ENCODE measurements at regions not wholly inside any gene's neighbourhood (a gene's known extent, or its start where the extent isn't known, plus 50 kb on each side); places are given as distances from the start of the nearest gene placed in this dataset.

DNA sequence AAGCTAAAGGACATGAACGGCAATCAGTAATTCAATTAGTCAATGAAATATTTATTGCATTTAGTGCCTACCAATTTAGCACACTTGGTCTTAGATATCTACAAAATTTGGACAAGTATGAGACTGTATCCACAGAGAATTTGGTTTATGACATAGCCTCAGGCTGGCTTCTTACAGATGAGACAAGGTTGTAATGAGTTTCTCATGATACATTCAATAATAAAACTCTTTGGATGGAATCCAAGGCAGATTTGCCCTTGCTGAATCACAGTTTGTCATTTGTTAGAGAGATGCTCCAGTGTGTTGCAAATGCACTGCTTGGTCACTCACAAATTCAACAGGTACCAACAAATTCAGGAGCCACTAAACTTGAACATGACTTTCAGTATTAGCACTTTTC, 162.5 kb downstream of the GPR37 start:
- H3K4me3 Mint-ChIP-seq: no peak overlapping the region
- peaks cover 0 to 8% of the 10 kb centered on the region in 2 donors for H3K9me3 Mint-ChIP-seq
- no peak overlapping the region for H3K27ac Mint-ChIP-seq
- no peak for DNase-seq
- H3K27me3 Mint-ChIP-seq: no peaks in the 10 kb centered on the region
- H3K4me1 Mint-ChIP-seq (ENCODE audit: low read depth in 2 of 2): no peaks in the 10 kb centered on the region
- no peaks in the 10 kb centered on the region for H3K36me3 Mint-ChIP-seq (ENCODE audit: insufficient read depth)
- no peak for ATAC-seq (replicated peaks)

DNA sequence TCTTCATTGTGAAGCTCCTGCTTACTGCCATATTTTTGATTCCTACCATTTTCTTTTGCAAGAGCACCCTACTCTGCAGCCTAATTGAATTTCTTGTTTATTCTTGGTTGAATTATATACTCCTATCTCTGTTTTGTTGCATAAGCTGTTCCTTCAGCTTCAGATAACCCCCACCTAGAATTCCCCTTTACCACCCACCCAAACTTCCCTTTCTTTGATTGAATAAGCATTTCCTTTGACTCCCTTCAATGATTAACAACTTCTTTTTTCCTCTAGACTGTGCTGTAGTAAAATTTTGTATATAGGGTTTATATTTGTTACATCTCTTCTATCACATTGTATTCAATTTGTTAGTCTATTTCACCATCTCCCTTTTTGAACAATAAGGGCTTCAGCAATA, 168.1 kb downstream of the GPR37 start:
- Mint-ChIP-seq H3K27me3 (no peaks in the 10 kb centered on the region), H3K9me3 (peaks cover 0 to 5% of the 10 kb centered on the region in 2 donors), H3K4me1 (ENCODE audit: low read depth in 2 of 2) (no peaks in the 10 kb centered on the region), H3K36me3 (ENCODE audit: insufficient read depth) (no peaks in the 10 kb centered on the region), H3K27ac (no peak overlapping the region), H3K4me3 (no peak overlapping the region)
- DNase-seq: no peak
- ATAC-seq (replicated peaks): no peak

DNA sequence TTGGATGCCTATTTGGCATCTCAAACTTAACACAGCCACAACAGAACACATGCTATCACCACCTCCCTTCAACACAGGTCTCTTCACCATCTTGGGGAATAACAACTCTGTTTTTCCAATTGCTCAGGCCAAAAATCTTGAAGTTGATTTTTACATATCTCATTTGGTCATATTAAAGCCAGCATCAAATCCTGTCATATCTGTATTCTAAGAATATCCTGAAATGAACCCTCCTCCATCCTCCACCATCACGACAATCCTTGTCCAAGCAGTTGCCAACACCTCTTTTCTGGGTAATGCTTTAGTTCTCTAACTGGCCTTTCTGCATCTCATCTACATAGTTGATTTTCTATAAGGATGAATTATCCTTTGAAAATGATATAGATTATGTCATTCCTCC, 168.7 kb downstream of the GPR37 start:
- Mint-ChIP-seq H3K27me3 (no peaks in the 10 kb centered on the region), H3K36me3 (ENCODE audit: insufficient read depth) (no peaks in the 10 kb centered on the region)
- no peak for DNase-seq

DNA sequence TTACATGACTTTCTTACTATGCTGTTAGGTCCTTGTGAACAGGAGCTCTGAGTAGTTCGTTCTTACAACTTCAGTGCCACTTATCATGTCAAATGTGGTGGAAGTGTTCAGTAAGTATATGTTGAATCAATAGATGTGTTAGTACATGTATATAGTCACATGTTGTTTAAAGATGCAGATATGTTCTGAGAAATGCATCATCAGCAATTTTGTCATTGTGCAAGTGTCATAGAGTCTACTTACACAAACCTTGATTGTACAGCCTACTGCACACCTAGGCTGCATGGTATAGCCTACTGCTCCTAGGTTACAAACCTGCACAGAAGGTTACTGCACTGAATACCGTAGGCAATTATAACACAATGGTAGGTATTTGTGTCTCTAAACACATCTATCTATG, 174.8 kb downstream of the GPR37 start:
- Mint-ChIP-seq H3K4me1 (ENCODE audit: low read depth in 2 of 2) (no peaks in the 10 kb centered on the region), H3K27me3 (no peaks in the 10 kb centered on the region), H3K9me3 (no peaks in the 10 kb centered on the region), H3K4me3 (no peak overlapping the region), H3K27ac (no peak overlapping the region), H3K36me3 (ENCODE audit: insufficient read depth) (no peaks in the 10 kb centered on the region)
- no peak for ATAC-seq (replicated peaks)
- no peak for DNase-seq

More for the DNA sequence above, 168.7 kb downstream of the GPR37 start:
- Mint-ChIP-seq H3K4me1 (ENCODE audit: low read depth in 2 of 2) (no peaks in the 10 kb centered on the region), H3K27ac (no peak overlapping the region), H3K4me3 (no peak overlapping the region), H3K9me3 (peaks cover 0 to 5% of the 10 kb centered on the region in 2 donors)
- ATAC-seq (replicated peaks): no peak

DNA sequence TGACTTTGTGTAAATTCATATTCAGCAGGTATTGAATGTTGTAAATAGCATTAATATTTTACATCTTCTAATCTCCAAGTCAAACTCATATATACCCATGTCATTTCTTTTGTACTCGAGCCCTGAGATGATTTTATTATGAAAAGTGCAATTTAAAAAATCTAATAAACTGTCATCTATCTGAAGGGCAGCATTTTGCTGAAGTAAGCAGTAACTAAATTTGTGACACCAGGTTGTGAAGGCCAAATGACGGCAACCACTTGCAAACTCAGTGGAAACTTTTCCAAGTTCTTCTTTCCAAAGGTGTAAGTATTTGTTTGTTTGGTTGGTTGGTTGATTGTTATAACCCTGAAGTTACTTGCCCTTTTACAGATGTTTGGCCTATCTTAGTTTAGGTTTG, 188.3 kb downstream of the GPR37 start:
- no peak for ATAC-seq (replicated peaks)
- no peak for DNase-seq
- no peaks in the 10 kb centered on the region for H3K4me1 Mint-ChIP-seq (ENCODE audit: low read depth in 2 of 2)
- H3K27ac Mint-ChIP-seq: no peak overlapping the region
- no peak overlapping the region for H3K4me3 Mint-ChIP-seq
- H3K27me3 Mint-ChIP-seq: no peaks in the 10 kb centered on the region
- H3K36me3 Mint-ChIP-seq (ENCODE audit: insufficient read depth): no peaks in the 10 kb centered on the region
- H3K9me3 Mint-ChIP-seq: peaks cover 0 to 12% of the 10 kb centered on the region in 2 donors

DNA sequence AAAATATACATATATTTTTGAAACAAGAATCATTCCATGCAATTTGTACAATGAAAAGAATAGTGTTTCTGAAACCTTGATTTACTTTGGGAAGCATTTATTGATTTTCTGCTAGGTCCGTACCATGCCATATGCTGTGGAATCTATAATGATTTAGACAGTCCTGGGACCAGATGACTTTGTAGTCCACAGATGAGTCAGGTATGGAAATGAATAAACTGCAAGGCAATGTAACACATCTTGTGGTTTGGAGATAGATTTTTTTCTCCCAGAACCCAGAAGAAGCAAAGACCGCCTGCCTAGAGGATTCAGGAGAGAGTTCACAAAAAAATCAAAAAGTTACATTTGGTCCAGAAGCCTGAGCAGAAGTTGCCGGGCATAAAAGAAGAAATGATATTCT, 190.4 kb downstream of the GPR37 start:
- no peak overlapping the region for H3K4me3 Mint-ChIP-seq
- no peak for ATAC-seq (replicated peaks)
- no peaks in the 10 kb centered on the region for H3K4me1 Mint-ChIP-seq (ENCODE audit: low read depth in 2 of 2)
- DNase-seq: no peak
- no peaks in the 10 kb centered on the region for H3K27me3 Mint-ChIP-seq
- H3K36me3 Mint-ChIP-seq (ENCODE audit: insufficient read depth): no peaks in the 10 kb centered on the region
- H3K27ac Mint-ChIP-seq: no peak overlapping the region
- H3K9me3 Mint-ChIP-seq: peaks cover 2 to 12% of the 10 kb centered on the region in 2 donors

DNA sequence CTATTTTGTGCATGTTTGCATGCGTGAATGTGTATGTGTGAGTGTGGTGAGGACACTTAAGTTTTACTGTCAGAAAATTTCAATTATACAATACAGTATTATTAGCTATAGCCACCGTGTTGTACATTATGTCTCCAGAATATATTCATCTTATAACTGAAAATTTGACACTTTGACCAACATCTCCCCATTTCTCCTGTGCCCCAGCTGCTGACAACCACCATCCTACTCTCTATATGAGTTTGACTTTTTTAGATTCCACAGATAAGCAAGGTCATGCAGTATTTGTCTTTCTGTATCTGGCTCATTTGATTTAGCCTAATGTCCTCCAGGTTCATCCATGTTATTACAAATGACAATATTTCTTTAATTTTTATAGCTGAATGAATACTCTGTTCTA, 195.0 kb downstream of the GPR37 start:
- Mint-ChIP-seq H3K4me1 (ENCODE audit: low read depth in 2 of 2) (no peaks in the 10 kb centered on the region), H3K9me3 (peaks cover 2 to 11% of the 10 kb centered on the region in 2 donors), H3K4me3 (no peak overlapping the region), H3K27ac (no peak overlapping the region), H3K36me3 (ENCODE audit: insufficient read depth) (no peaks in the 10 kb centered on the region), H3K27me3 (no peaks in the 10 kb centered on the region)
- DNase-seq (no peak), ATAC-seq (replicated peaks) (no peak)

DNA sequence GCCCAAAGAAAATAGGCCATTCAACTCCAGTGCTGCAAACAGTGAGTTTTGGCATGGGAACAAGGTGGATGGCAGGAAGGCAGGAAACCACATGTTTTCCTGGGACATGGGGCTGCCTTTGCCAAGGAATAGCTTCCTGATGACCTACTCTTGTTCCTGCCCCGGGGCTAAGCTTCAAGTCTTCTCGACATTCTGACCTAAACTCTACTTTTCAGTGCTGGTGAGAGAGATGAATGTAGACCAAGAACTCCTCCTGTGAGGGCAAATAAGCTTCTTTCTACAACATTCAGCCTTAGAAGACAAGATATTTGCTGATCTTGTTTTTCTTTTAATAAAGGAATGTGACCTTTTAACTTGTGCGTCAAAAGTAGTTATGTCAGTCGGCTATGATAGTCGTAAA, 199.0 kb downstream of the GPR37 start:
- Mint-ChIP-seq H3K27ac (no peak overlapping the region), H3K27me3 (no peaks in the 10 kb centered on the region), H3K4me3 (no peak overlapping the region), H3K4me1 (ENCODE audit: low read depth in 2 of 2) (no peaks in the 10 kb centered on the region), H3K36me3 (ENCODE audit: insufficient read depth) (no peaks in the 10 kb centered on the region), H3K9me3 (peaks cover 3 to 7% of the 10 kb centered on the region in 2 donors)
- DNase-seq (no peak), ATAC-seq (replicated peaks) (no peak)

DNA sequence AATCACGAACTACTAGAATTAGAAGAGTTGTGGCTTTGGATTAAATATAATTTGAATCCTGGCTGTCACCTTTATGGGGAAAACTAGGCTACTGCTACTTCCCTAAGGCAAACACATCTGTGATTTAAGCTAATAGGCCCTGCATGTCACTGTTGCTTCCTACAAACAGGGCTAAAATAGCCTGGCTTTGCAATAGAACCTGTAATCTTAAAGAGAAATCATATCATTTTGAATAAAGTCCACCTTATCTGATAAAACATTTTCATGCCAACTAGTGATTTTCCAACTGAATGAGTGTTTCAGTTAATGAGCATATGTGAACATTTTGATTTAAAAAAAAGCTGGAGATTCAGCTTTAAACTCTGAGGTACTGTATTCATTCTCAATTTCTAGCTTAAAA, 208.0 kb downstream of the GPR37 start:
- peaks cover 1 to 8% of the 10 kb centered on the region in 2 donors for H3K9me3 Mint-ChIP-seq
- no peaks in the 10 kb centered on the region for H3K4me1 Mint-ChIP-seq (ENCODE audit: low read depth in 2 of 2)
- H3K36me3 Mint-ChIP-seq (ENCODE audit: insufficient read depth): no peaks in the 10 kb centered on the region
- ATAC-seq (replicated peaks): no peak
- H3K27ac Mint-ChIP-seq: no peak overlapping the region
- H3K27me3 Mint-ChIP-seq: no peaks in the 10 kb centered on the region
- no peak for DNase-seq
- H3K4me3 Mint-ChIP-seq: no peak overlapping the region

DNA sequence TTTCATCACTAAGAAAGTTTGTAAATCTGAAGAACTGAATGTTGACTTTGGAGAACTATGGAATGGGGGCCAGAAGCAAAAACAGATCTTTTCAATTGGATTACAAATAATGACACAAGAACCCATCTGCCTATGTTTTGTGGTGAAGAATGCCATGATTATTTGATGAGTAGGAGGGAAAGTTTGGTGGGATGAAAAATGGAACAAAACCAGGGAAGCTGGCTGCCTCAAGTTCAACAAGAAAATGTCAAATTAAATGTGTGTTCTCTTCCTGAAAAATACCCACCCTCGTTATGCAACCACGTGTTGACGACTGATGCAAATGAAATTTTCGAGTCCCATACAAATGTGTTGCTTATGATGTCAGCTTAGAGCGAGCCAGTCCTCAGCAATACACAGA, 208.5 kb downstream of the GPR37 start:
- Mint-ChIP-seq H3K27ac (no peak overlapping the region), H3K4me3 (no peak overlapping the region), H3K36me3 (ENCODE audit: insufficient read depth) (no peaks in the 10 kb centered on the region), H3K4me1 (ENCODE audit: low read depth in 2 of 2) (no peaks in the 10 kb centered on the region), H3K9me3 (peaks cover under 1 to 8% of the 10 kb centered on the region in 2 donors), H3K27me3 (no peaks in the 10 kb centered on the region)
- DNase-seq: no peak
- no peak for ATAC-seq (replicated peaks)

DNA sequence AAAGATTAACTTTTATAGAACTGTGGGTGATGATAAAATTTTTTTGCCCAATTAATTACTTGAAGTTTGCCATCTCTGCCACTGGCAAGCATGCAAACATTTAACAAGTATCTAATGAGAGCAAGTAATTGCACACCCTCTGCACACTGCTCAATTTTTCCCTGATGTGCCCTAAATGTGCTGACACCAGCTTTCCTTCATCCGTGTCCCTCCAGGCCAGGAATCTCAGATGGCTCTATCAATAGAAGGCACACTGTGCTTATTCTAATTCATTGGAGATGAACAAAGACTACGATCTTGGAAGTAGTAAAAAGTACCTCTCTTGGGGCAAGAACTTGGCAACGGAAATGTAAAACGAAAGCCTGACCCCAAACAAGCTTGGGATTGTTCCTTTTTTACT, 212.1 kb downstream of the GPR37 start:
- Mint-ChIP-seq H3K4me3 (no peak overlapping the region), H3K4me1 (ENCODE audit: low read depth in 2 of 2) (no peaks in the 10 kb centered on the region), H3K36me3 (ENCODE audit: insufficient read depth) (no peaks in the 10 kb centered on the region), H3K9me3 (peaks cover 4 to 11% of the 10 kb centered on the region in 2 donors), H3K27me3 (no peaks in the 10 kb centered on the region), H3K27ac (no peak overlapping the region)
- ATAC-seq (replicated peaks) (no peak), DNase-seq (no peak)

DNA sequence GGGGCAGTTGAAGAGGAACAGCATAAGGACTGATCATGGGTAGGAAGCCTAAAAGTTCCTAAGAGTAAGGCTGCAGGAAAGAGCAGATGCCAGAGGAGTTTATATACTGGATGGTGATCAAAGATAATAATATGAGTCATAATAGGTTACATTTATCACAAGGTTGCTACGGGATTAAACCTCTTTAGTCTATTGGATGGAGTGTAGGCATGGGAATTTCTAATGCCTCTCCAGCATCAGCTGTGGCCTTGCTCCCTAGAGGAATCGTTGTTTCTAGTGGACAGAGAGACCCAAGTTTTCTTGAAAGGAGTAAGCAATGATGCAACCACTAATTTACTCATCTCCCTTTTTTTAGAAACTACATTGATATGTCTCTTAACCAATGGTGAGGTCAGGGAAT, 213.4 kb downstream of the GPR37 start:
- Mint-ChIP-seq H3K9me3 (peaks cover 4 to 15% of the 10 kb centered on the region in 2 donors), H3K27me3 (no peaks in the 10 kb centered on the region), H3K36me3 (ENCODE audit: insufficient read depth) (no peaks in the 10 kb centered on the region), H3K4me1 (ENCODE audit: low read depth in 2 of 2) (no peaks in the 10 kb centered on the region), H3K4me3 (no peak overlapping the region), H3K27ac (no peak overlapping the region)
- no peak for DNase-seq
- ATAC-seq (replicated peaks): no peak

DNA sequence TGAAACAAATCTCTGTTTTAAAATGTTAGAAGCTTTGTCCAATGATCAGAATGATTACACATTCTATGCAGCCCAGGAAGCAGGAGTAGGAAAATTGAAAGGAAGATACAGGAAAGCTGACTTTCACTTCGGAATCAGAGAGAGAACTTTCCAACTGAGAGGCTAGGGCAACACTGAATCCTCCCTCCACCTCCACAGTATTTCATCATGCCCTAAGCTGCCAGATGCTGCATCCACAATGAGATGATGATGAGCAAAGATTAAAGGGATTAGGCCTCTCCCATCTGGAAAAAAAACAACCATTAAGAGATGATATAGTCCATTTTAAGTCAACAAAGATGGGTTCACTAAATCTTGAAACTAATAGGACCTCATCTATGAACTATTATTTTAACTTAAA, 215.6 kb downstream of the GPR37 start:
- no peak overlapping the region for H3K4me3 Mint-ChIP-seq
- H3K4me1 Mint-ChIP-seq (ENCODE audit: low read depth in 2 of 2): no peaks in the 10 kb centered on the region
- no peaks in the 10 kb centered on the region for H3K36me3 Mint-ChIP-seq (ENCODE audit: insufficient read depth)
- no peaks in the 10 kb centered on the region for H3K27me3 Mint-ChIP-seq
- no peak for DNase-seq
- no peak overlapping the region for H3K27ac Mint-ChIP-seq
- no peak for ATAC-seq (replicated peaks)
- H3K9me3 Mint-ChIP-seq: peaks cover 4 to 15% of the 10 kb centered on the region in 2 donors

DNA sequence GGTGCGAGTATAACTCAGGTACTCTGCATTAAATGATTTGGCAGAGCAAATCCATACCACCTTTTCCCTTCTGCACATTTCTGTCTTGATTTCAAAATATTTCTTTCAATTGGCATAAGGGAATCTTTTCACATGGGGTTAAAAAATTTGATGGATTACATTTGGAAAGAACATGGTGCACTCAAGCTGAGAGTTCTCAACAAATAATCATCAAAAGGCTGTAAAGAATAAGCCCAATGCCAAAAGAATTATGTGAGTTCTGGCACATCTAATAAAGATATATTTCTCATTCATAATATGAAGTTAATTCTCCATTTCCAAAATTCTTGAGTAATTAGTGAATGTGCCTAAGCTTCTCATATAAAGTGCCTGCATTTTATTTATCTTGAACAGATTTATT, 223.1 kb downstream of the GPR37 start:
- Mint-ChIP-seq H3K36me3 (ENCODE audit: insufficient read depth) (no peaks in the 10 kb centered on the region), H3K4me3 (no peak overlapping the region), H3K4me1 (ENCODE audit: low read depth in 2 of 2) (no peaks in the 10 kb centered on the region), H3K9me3 (no peaks in the 10 kb centered on the region), H3K27me3 (no peaks in the 10 kb centered on the region), H3K27ac (no peak overlapping the region)
- DNase-seq (no peak), ATAC-seq (replicated peaks) (no peak)

DNA sequence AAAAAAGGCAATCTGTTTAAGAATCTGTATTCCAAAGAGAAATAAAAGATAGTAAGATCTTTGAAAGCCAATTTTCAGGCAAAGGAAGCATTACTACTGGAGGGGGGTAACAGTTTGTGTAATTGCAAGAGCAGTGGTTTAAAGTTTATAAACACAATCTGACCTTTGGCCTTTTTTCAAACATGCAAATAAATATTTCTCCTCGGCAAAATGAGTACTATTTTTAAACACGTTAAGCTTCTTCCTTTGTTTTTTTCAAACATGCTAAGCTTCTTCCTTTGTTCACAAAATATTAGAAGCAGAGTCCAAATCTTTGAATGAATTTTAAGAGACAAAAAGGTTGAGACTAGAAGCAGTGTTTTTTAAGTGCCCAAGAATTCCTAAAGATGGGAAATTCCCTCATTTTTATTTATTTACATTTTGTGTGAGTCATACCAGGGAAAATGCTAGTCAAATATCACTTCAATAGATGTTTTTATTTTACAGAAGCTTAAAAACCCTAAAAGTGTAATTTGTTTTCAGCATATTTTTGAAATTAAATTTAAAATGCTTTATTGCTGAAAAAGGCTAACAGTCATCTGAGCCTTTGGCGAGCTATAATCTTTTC, 229.3 kb downstream of the GPR37 start:
- no peak for DNase-seq
- Mint-ChIP-seq H3K36me3 (ENCODE audit: insufficient read depth) (no peaks in the 10 kb centered on the region), H3K9me3 (peaks cover 4 to 7% of the 10 kb centered on the region in 2 donors), H3K27me3 (no peaks in the 10 kb centered on the region), H3K4me1 (ENCODE audit: low read depth in 2 of 2) (no peaks in the 10 kb centered on the region), H3K4me3 (no peak overlapping the region), H3K27ac (no peak overlapping the region)
- ATAC-seq (replicated peaks): no peak
